Fibroblast of the aortic adventitia (primary cell): ENCODE measurements at regions not wholly inside any gene's neighbourhood (a gene's known extent, or its start where the extent isn't known, plus 50 kb on each side); places are given as distances from the start of the nearest gene placed in this dataset.
A peak's percentile ranks its signal among the peaks of the same experiment; 100 is the strongest.

Experiments
- DNase-seq: peaks from one replicate; pipeline ENCODE4 v3.0.0-alpha.2; 2010; ENCODE audit warnings: low read depth
- H3K4me3 ChIP-seq: 2 replicates; pipeline ENCODE4 v1.5.1; 2011; ENCODE audit warnings: low read depth, mild to moderate bottlenecking, control low read depth, low read length, moderate library complexity
- TF ChIP-seq, protein P1 (sequence below): IDR thresholded peaks from 2 replicates; pipeline ENCODE4 v1.5.1; 2011; ENCODE audit warnings: mild to moderate bottlenecking, low read length, control low read depth, inconsistent platforms; ENCODE audit not compliant: insufficient read depth

- no peak for DNase-seq
- H3K4me3 ChIP-seq: no peak overlapping the region
- TF ChIP-seq, protein P1, sequence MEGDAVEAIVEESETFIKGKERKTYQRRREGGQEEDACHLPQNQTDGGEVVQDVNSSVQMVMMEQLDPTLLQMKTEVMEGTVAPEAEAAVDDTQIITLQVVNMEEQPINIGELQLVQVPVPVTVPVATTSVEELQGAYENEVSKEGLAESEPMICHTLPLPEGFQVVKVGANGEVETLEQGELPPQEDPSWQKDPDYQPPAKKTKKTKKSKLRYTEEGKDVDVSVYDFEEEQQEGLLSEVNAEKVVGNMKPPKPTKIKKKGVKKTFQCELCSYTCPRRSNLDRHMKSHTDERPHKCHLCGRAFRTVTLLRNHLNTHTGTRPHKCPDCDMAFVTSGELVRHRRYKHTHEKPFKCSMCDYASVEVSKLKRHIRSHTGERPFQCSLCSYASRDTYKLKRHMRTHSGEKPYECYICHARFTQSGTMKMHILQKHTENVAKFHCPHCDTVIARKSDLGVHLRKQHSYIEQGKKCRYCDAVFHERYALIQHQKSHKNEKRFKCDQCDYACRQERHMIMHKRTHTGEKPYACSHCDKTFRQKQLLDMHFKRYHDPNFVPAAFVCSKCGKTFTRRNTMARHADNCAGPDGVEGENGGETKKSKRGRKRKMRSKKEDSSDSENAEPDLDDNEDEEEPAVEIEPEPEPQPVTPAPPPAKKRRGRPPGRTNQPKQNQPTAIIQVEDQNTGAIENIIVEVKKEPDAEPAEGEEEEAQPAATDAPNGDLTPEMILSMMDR: no peak
Measured at GRCh38 chr3:38989917-38990510, 61.7 kb downstream of the SCN11A start.

GRCh38 chr3:38988955-38989354, 62.8 kb downstream of the SCN11A start:
- H3K4me3 ChIP-seq: no peak overlapping the region
- DNase-seq: no peak
- TF ChIP-seq, protein P1: no peak

DNA sequence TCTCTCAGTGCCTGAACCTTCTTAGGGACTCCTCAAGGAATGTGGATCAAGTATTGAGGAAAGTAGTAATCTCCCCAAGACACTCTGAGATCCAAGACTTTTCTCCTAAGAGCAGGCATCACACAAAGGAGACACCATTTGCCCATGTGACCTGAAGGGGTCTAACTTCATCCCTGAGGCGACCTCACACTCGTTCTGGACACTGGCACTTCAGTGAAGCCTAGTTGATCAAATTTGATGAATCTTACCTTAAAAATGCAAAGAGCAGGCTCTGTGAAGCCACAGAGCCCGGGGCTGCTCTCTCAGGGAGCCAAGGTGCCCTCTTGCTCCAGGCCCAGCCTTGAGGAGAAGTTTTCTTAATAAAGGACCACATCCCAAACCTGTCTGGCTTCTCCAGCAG, 64.3 kb downstream of the SCN11A start:
- no peak overlapping the region for H3K4me3 ChIP-seq

DNA sequence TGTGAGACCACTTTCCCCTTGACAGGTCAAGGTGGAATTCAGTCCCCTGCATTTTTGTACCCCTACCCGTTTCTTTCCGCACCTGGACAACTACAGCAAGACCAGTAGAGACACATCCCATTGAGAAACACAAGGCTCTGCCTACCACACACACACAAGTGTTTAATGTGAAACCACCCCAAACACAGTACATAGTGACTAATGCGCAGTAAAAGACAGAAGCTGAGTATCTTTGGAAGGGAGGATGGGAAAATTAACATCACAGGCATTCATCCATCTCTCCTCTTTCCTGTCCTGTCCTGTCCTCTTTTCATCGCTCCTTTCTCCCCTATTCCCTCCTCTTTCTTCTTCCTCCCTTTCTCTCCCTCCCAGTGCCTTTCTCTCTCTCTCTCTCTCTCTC, 64.8 kb downstream of the SCN11A start:
- TF ChIP-seq, protein P1: no peak
- H3K4me3 ChIP-seq: no peak overlapping the region
- DNase-seq: no peak

More for the DNA sequence above, 64.3 kb downstream of the SCN11A start:
- no peak for DNase-seq
- TF ChIP-seq, protein P1: no peak

DNA sequence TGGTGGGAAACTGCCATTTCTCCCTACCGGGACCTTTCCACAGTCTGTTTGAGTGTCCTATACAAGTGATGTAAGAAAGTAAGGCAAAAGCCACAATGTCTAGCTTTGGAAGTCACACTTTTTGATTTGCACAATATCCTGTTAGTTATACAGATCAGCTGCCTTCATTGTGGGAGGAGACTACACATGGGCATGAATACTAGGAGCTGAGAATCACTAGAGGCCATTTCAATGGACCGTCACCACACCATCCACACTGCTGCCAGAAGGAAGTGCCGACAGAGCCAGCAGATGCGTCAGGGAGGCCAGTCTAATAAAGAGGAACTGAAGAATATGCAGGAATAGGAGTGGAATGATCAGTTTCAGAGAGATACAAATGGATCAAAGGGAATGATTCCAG, 65.8 kb downstream of the SCN11A start:
- no peak for DNase-seq
- TF ChIP-seq, protein P1: no peak
- H3K4me3 ChIP-seq: no peak overlapping the region

GRCh38 chr3:38985581-38985980, 66.2 kb downstream of the SCN11A start:
- DNase-seq: peak; percentile 53
- no peak overlapping the region for H3K4me3 ChIP-seq
- TF ChIP-seq, protein P1: no peak

DNA sequence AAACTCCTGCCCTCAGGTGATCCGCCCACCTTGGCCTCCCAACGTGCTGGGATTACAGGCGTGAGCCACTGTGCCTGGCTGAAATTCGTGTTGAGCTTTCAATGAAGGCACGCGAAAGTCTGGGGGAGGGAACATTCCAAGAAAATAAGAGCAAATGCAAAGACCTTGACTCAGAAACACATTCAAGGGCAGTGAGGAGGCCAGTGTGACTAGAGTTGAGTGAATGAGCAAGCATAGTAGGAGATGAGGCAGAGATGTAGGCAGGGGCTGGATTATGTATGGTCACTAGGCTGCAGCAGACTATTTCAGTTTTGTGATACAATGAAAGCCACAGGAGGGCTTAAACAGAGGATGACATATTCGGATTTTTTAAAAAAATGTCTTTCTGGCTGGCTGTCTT, 67.0 kb downstream of the SCN11A start:
- TF ChIP-seq, protein P1: no peak
- no peak overlapping the region for H3K4me3 ChIP-seq
- DNase-seq: no peak
